ENCODE measurements at regions not wholly inside any gene's neighbourhood (a gene's known extent, or its start where the extent isn't known, plus 50 kb on each side); places are given as distances from the start of the nearest gene placed in this dataset.

DNA sequence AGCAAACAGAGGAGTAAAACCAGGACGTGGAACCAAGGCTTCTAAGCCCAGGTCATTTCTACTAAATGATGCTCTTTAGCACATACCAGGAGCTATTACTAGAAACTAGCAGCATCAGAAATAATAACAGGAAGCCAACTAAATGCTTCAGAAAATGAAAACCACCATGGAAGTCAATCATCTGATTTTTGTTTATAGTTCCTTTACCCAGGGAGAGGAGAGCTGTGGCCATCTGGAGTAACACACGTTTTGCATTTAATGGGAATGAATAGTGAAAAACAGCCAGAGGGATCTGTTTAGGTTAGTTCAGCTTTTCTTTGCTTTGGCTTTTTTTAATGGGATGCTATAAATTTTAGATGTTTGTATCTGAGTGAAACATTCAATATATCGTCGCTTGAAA is 250.7 kb upstream of the ARHGAP20 start:
- DNase-seq (ENCODE audit: low spot score) (no peak), ATAC-seq (no peak)
- H3K9me3 Mint-ChIP-seq: peaks cover 6% of the 10 kb centered on the region
- H3K36me3 Mint-ChIP-seq: no peaks in the 10 kb centered on the region
- no peak overlapping the region for H3K27ac Mint-ChIP-seq
- H3K4me3 Mint-ChIP-seq: no peak overlapping the region
- H3K4me1 Mint-ChIP-seq (ENCODE audit: low read depth in 2 of 2): no peaks in the 10 kb centered on the region
- peaks cover 7 to 9% of the 10 kb centered on the region in 2 donors for H3K27me3 Mint-ChIP-seq

- ATAC-seq (no peak), DNase-seq (ENCODE audit: low spot score) (no peak)
- Mint-ChIP-seq H3K36me3 (no peaks in the 10 kb centered on the region), H3K27ac (no peak overlapping the region), H3K9me3 (no peaks in the 10 kb centered on the region), H3K4me3 (no peak overlapping the region), H3K27me3 (peaks cover 7 to 9% of the 10 kb centered on the region in 2 donors), H3K4me1 (ENCODE audit: low read depth in 2 of 2) (no peaks in the 10 kb centered on the region)
These were observed 247.9 kb upstream of the ARHGAP20 start for GRCh38 chr11:110960167-110960566.

GRCh38 chr11:110958216-110958615 is 246.0 kb upstream of the ARHGAP20 start:
- Mint-ChIP-seq H3K4me3 (no peak overlapping the region), H3K27ac (no peak overlapping the region), H3K36me3 (no peaks in the 10 kb centered on the region), H3K9me3 (no peaks in the 10 kb centered on the region), H3K4me1 (ENCODE audit: low read depth in 2 of 2) (no peaks in the 10 kb centered on the region), H3K27me3 (peaks cover 7 to 9% of the 10 kb centered on the region in 2 donors)
- ATAC-seq (no peak), DNase-seq (ENCODE audit: low spot score) (no peak)

GRCh38 chr11:110955776-110956175 is 243.5 kb upstream of the ARHGAP20 start:
- Mint-ChIP-seq H3K4me3 (no peak overlapping the region), H3K9me3 (no peaks in the 10 kb centered on the region), H3K4me1 (ENCODE audit: low read depth in 2 of 2) (no peaks in the 10 kb centered on the region), H3K27me3 (peaks cover 2 to 9% of the 10 kb centered on the region in 2 donors), H3K27ac (no peak overlapping the region), H3K36me3 (no peaks in the 10 kb centered on the region)
- DNase-seq (ENCODE audit: low spot score) (no peak), ATAC-seq (no peak)

- H3K27ac Mint-ChIP-seq: no peak overlapping the region
- DNase-seq (ENCODE audit: low spot score) (no peak), ATAC-seq (no peak)
- no peaks in the 10 kb centered on the region for H3K4me1 Mint-ChIP-seq (ENCODE audit: low read depth in 2 of 2)
- H3K4me3 Mint-ChIP-seq: no peak overlapping the region
- no peaks in the 10 kb centered on the region for H3K36me3 Mint-ChIP-seq
- peaks cover 3% of the 10 kb centered on the region for H3K9me3 Mint-ChIP-seq
- H3K27me3 Mint-ChIP-seq: peaks cover 0 to 6% of the 10 kb centered on the region in 2 donors
These were observed 239.8 kb upstream of the ARHGAP20 start for GRCh38 chr11:110951950-110952503.

DNA sequence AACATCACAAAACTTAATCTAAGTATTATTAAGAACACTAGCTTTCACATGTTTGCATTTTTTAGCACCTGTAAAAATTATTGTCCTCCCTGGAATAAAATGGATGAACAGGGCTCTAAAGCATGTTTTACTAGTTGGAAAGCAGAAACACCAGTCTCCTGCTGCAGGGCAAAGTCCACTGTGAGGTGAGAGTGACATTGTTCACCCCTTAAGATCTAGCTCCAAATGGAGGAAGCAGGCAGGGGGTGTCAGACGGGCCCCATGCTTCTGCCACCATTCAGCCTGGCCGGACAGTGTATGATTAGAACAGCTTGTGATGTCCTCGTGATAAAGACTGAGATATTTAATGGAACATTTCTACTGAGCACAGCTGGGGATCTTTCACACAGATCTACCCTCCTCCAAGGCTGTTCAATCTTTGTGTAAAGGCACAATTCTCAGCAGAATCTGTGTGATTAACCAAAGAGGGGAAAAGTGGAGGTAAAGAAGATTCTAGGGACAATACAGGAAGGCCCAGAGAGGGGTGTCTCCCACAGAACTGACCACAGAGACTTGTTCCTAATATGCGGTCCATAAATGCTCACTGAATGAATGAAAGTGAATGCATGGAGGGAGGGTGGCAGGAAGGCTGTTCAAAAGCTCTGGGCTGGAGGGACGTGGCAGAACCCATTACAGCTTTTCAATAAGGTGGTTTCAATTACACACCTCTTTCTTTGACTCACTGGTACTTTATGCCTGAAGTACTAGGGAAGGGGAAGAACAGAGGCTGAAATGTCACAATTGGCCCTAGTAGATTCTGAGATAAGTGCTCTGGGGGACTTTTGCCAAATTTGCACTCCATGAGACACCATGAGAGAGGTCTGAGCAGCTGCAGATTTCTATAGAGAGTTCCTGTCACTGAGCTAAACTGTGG is 239.1 kb upstream of the ARHGAP20 start:
- Mint-ChIP-seq H3K9me3 (peaks cover 3% of the 10 kb centered on the region), H3K4me3 (no peak overlapping the region), H3K27me3 (peaks cover 0 to 6% of the 10 kb centered on the region in 2 donors), H3K4me1 (ENCODE audit: low read depth in 2 of 2) (no peaks in the 10 kb centered on the region), H3K27ac (no peak overlapping the region), H3K36me3 (no peaks in the 10 kb centered on the region)
- DNase-seq (ENCODE audit: low spot score): no peak
- ATAC-seq: no peak

DNA sequence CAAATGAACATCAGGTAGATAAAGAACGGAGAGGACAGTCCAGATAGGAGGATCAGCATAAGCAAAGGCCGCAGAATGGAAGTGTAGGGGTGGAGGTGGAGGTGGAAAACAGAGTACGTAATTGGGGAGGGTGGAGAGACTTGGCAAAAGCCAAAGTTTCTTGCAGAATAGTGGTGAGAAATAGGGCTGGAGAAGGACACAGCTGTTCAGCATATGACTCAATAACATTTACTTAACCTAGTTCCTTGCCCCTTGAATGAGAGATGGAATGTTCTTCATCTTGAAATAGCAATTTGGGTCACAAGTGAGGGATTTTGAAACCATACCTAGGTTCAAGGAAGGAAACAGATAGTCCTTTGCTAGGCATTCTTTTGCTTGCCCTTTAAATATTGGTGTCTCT is 235.9 kb upstream of the ARHGAP20 start:
- peaks cover 0 to 6% of the 10 kb centered on the region in 2 donors for H3K27me3 Mint-ChIP-seq
- H3K27ac Mint-ChIP-seq: no peak overlapping the region
- H3K4me1 Mint-ChIP-seq (ENCODE audit: low read depth in 2 of 2): no peaks in the 10 kb centered on the region
- ATAC-seq (no peak), DNase-seq (ENCODE audit: low spot score) (no peak)
- H3K36me3 Mint-ChIP-seq: no peaks in the 10 kb centered on the region
- H3K9me3 Mint-ChIP-seq: peaks cover 3% of the 10 kb centered on the region
- no peak overlapping the region for H3K4me3 Mint-ChIP-seq

DNA sequence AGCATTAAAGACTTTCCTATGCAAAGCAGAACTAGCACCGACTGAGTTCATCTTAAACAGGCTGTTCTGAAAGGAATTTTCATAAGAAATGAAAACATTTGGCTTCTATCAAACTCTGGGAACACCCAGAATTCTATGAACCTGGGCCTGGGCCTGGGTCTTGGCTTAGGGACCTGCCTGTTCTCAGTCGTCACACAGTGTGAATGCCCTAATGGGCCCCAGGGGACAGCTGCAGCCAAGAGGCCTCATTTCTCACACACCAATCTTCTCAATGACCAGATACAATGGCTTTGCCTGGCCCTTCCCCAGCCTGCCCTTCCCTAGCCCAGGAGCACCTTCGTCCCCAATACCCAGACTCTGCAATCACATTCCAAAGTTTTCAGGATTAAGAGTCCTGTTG is 234.9 kb upstream of the ARHGAP20 start:
- Mint-ChIP-seq H3K4me3 (no peak overlapping the region), H3K27me3 (peaks cover 3 to 12% of the 10 kb centered on the region in 2 donors), H3K4me1 (ENCODE audit: low read depth in 2 of 2) (no peaks in the 10 kb centered on the region), H3K27ac (no peak overlapping the region), H3K36me3 (no peaks in the 10 kb centered on the region), H3K9me3 (peaks cover 3% of the 10 kb centered on the region)
- ATAC-seq: no peak
- no peak for DNase-seq (ENCODE audit: low spot score)

- H3K27ac Mint-ChIP-seq: no peak overlapping the region
- DNase-seq (ENCODE audit: low spot score) (no peak), ATAC-seq (no peak)
- no peaks in the 10 kb centered on the region for H3K4me1 Mint-ChIP-seq (ENCODE audit: low read depth in 2 of 2)
- H3K4me3 Mint-ChIP-seq: no peak overlapping the region
- H3K9me3 Mint-ChIP-seq: no peaks in the 10 kb centered on the region
- no peaks in the 10 kb centered on the region for H3K36me3 Mint-ChIP-seq
- peaks cover 3 to 6% of the 10 kb centered on the region in 2 donors for H3K27me3 Mint-ChIP-seq
These were observed 227.2 kb upstream of the ARHGAP20 start for GRCh38 chr11:110939471-110939870.

GRCh38 chr11:110935018-110935640 is 222.9 kb upstream of the ARHGAP20 start:
- no peaks in the 10 kb centered on the region for H3K9me3 Mint-ChIP-seq
- no peaks in the 10 kb centered on the region for H3K4me1 Mint-ChIP-seq (ENCODE audit: low read depth in 2 of 2)
- no peak overlapping the region for H3K4me3 Mint-ChIP-seq
- no peaks in the 10 kb centered on the region for H3K36me3 Mint-ChIP-seq
- DNase-seq (ENCODE audit: low spot score): no peak
- H3K27me3 Mint-ChIP-seq: peaks cover 0 to 5% of the 10 kb centered on the region in 2 donors
- peak in 1 of 2 donors; percentile 30 for ATAC-seq
- no peak overlapping the region for H3K27ac Mint-ChIP-seq

GRCh38 chr11:110929129-110929528 is 216.9 kb upstream of the ARHGAP20 start:
- Mint-ChIP-seq H3K27me3 (peaks cover 5% of the 10 kb centered on the region in 2 donors), H3K9me3 (peaks cover 3% of the 10 kb centered on the region), H3K27ac (no peak overlapping the region), H3K4me1 (ENCODE audit: low read depth in 2 of 2) (no peaks in the 10 kb centered on the region), H3K36me3 (no peaks in the 10 kb centered on the region), H3K4me3 (no peak overlapping the region)
- no peak for ATAC-seq
- no peak for DNase-seq (ENCODE audit: low spot score)

- no peak overlapping the region for H3K4me3 Mint-ChIP-seq
- ATAC-seq (no peak), DNase-seq (ENCODE audit: low spot score) (no peak)
- H3K4me1 Mint-ChIP-seq (ENCODE audit: low read depth in 2 of 2): no peaks in the 10 kb centered on the region
- H3K27ac Mint-ChIP-seq: no peak overlapping the region
- H3K36me3 Mint-ChIP-seq: no peaks in the 10 kb centered on the region
- peaks cover 5% of the 10 kb centered on the region in 2 donors for H3K27me3 Mint-ChIP-seq
- H3K9me3 Mint-ChIP-seq: peaks cover 3% of the 10 kb centered on the region
These were observed 216.2 kb upstream of the ARHGAP20 start for GRCh38 chr11:110928391-110928790.

- H3K4me1 Mint-ChIP-seq (ENCODE audit: low read depth in 2 of 2): no peaks in the 10 kb centered on the region
- H3K27me3 Mint-ChIP-seq: peaks cover 0 to 5% of the 10 kb centered on the region in 2 donors
- H3K9me3 Mint-ChIP-seq: peaks cover 7% of the 10 kb centered on the region
- DNase-seq (ENCODE audit: low spot score) (no peak), ATAC-seq (peak; percentile 24 to 38)
- H3K36me3 Mint-ChIP-seq: no peaks in the 10 kb centered on the region
- no peak overlapping the region for H3K4me3 Mint-ChIP-seq
- no peak overlapping the region for H3K27ac Mint-ChIP-seq
These were observed 209.7 kb upstream of the ARHGAP20 start for GRCh38 chr11:110921742-110922521.

Measured in natural killer cell treated with Interleukin-12 subunit alpha and Interleukin-12 subunit beta and Interleukin-15 and Interleukin-18, amount 100 ng/mL, for 72 hours (primary cell).